T-helper 2 cell treated with Interferon-gamma antibody and Interleukin-4, amounts not matched to agents 100 ng/mL and 5 ng/mL, for 36 hours (primary cell): ENCODE measurements at regions not wholly inside any gene's neighbourhood (a gene's known extent, or its start where the extent isn't known, plus 50 kb on each side); places are given as distances from the start of the nearest gene placed in this dataset.
"Not testable (repeated sequence)": the region's sequence is repeated elsewhere in the genome, so short reads cannot be mapped to it uniquely, and the experiment has no call there.

Source experiments
- intact Hi-C: fragments of 100-400 bp; cut with micrococcal nuclease; formaldehyde crosslinking; loops from one replicate; pipeline ENCODE4 v1.15.1; 2023

- intact Hi-C loops, result not testable (repeated sequence)
Observed at GRCh38 chr9:97103613-97104383, 64.9 kb upstream of the CTSV start.

DNA sequence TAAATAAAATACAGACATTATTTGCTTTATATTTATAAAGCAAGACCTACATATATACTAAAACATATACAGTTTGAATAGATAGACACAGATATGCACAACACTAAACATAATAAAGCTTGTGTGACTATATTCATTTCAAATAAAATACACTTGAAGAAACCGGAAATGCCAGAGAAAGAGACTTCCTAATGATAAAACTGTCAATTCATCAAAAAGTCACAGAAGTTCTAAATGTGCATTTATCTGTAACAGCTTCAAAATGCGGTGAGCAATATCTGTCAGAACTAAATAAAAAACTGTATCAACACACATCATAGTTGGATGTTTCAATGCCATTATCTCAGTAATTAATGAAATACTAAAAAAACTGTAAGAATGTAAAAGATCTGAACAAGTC is 60.6 kb upstream of the CTSV start:
- intact Hi-C loops, result not testable (repeated sequence)

DNA sequence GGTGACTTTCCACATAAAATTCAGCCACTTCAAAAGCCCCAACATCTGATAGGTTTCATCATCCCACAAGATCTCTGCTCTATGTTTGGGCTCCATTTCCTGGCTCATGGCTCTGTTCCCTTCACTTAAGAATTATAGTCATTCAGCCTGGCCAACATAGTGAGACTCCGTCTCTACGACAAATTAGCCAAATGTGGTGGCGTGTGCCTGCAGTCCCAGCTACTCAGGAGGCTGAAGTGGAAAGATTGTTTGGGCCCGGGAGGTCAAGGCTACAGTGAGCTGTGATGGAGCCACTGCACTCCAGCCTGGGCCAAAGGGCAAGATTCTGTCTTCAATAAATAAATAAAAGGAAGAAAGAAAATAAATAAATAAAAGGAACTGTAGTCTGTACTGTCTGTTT is 57.9 kb upstream of the CTSV start:
- intact Hi-C loops, result no loop called here

DNA sequence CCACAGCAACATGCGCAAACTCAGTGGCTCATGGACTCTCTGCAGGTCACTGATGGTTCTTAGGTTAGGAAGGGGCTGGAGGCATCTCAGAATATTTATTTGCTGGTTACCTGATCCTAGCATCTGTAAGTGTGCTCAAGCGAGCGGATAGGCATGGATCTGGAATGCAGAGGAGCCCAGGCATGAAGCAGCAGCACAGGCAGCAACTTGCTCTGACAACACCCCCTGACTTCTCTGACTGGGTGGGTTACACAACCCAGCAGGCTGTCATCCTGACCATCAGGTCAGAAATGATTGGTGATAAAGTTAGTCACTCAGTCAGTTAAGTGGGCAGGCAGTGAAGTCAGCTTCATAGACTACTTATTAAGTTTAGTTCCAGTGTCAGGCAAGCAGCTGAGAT is 50.4 kb upstream of the CTSV start:
- intact Hi-C loops, result not testable (repeated sequence)
